HepG2 (cell line): ENCODE measurements at regions not wholly inside any gene's neighbourhood (a gene's known extent, or its start where the extent isn't known, plus 50 kb on each side); places are given as distances from the start of the nearest gene placed in this dataset.

ENCODE experiments used
- ETV5 ChIP-seq: IDR thresholded peaks from 2 replicates; pipeline ENCODE4 v1.6.1; 2018; ENCODE audit warnings: missing biosample characterization, missing genetic modification reagents, inconsistent platforms, borderline replicate concordance
- EZH2 ChIP-seq: conservative IDR thresholded peaks from 2 replicates; pipeline ENCODE4 v1.6.1; 2012; ENCODE audit warnings: mild to moderate bottlenecking, low read depth, low read length, moderate library complexity
- GABPA ChIP-seq, 2 experiments: IDR thresholded peaks; 2 replicates each; pipeline ENCODE4 v1.6.1; 2011 to 2016; ENCODE audit warnings: low read depth in 2 of 2, low read length in 1 of 2, missing biosample characterization in 1 of 2, missing genetic modification characterization in 1 of 2
- HNRNPL ChIP-seq: fragments of 200-400 bp; formaldehyde crosslinking; IDR thresholded peaks from 2 replicates; pipeline ENCODE4 v1.6.1; 2017; ENCODE audit warnings: mild to moderate bottlenecking, low read depth, low read length
- NCOR1 ChIP-seq: fragments of 200-600 bp; sonication (generic); IDR thresholded peaks from 2 replicates; pipeline ENCODE4 v1.7.0; 2017; ENCODE audit warnings: antibody characterized with exemption, low read length, borderline replicate concordance
- PAX8 ChIP-seq: sonication (generic); formaldehyde crosslinking; IDR thresholded peaks from 2 replicates; pipeline ENCODE4 v1.8.0; 2022; ENCODE audit warnings: mild to moderate bottlenecking, missing genetic modification reagents, borderline replicate concordance
- RAD21 ChIP-seq: fragments of 450-650 bp; formaldehyde crosslinking; IDR thresholded peaks from 2 replicates; pipeline ENCODE4 v1.5.0; 2020; ENCODE audit warnings: mild to moderate bottlenecking
- RNF2 ChIP-seq: fragments of 450-650 bp; conservative IDR thresholded peaks from 2 replicates; pipeline ENCODE4 v1.6.1; 2016; ENCODE audit warnings: low read depth
- TIGD3 ChIP-seq: sonication (generic); formaldehyde crosslinking; IDR thresholded peaks from 2 replicates; pipeline ENCODE4 v1.5.1; 2020; ENCODE audit warnings: mild to moderate bottlenecking, missing genetic modification reagents, borderline replicate concordance
- TF ChIP-seq, protein P1 (sequence below): sonication (generic); formaldehyde crosslinking; IDR thresholded peaks from 2 replicates; pipeline ENCODE4 v1.5.0; 2020; ENCODE audit warnings: mild to moderate bottlenecking, missing genetic modification reagents, moderate library complexity
- TF ChIP-seq, protein P2 (sequence below): IDR thresholded peaks from 2 replicates; pipeline ENCODE4 v1.6.1; 2016; ENCODE audit warnings: missing compliant biosample characterization, missing genetic modification reagents, borderline replicate concordance
- TF ChIP-seq, protein P3 (sequence below): sonication (generic); IDR thresholded peaks from 2 replicates; pipeline ENCODE4 v1.6.1; 2016; ENCODE audit warnings: low read depth, borderline replicate concordance

DNA sequence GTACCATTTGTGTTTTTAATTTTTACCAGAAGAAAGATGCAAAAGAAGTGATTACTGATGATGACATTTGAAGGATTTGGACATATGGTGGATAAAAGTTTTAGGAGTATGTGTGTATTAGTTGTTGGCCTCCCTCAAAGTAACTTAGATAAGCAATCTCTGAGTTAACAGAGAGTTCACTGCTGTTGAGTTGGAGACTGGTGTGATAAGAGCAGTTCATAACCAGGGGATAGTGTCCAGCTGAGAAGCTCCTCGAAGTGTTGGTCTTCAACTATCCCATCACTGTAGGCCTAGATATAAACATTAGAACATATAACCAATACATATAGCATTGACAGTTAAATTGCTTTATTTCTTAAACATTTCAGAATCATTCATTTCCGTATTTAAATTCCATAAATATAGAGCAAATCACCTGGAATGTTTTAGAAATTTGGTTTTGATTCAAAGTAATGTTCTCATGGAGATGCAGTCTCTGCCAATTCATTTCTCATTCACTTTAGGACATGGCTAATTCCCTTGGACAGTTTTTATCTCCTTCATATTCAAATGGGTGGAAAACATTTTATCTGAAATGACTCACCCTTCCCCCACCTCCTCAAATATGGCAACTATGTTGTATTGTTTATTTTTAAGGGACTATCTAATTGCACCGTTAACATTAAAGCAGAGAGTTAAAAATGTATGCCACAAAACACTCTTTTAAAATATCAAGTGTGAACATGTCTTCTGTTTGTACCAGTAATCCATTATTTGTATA lies 136.8 kb upstream of the SLC4A4 start:
- TF ChIP-seq PAX8 (CRISPR knock-in tag) (no peak), EZH2 (no peak), NCOR1 (no peak), GABPA (IDR thresholded peaks at IDR 0.05; ENCODE audit: low read depth, low read length) (no peak), GABPA (CRISPR knock-in tag; IDR thresholded peaks at IDR 0.05; ENCODE audit: low read depth) (no peak), RAD21 (no peak), ETV5 (CRISPR knock-in tag) (no peak), TIGD3 (CRISPR knock-in tag) (no peak), HNRNPL (no peak), RNF2 (no peak)
- TF ChIP-seq, protein P1, sequence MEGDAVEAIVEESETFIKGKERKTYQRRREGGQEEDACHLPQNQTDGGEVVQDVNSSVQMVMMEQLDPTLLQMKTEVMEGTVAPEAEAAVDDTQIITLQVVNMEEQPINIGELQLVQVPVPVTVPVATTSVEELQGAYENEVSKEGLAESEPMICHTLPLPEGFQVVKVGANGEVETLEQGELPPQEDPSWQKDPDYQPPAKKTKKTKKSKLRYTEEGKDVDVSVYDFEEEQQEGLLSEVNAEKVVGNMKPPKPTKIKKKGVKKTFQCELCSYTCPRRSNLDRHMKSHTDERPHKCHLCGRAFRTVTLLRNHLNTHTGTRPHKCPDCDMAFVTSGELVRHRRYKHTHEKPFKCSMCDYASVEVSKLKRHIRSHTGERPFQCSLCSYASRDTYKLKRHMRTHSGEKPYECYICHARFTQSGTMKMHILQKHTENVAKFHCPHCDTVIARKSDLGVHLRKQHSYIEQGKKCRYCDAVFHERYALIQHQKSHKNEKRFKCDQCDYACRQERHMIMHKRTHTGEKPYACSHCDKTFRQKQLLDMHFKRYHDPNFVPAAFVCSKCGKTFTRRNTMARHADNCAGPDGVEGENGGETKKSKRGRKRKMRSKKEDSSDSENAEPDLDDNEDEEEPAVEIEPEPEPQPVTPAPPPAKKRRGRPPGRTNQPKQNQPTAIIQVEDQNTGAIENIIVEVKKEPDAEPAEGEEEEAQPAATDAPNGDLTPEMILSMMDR (CRISPR knock-in tag) = no peak
- TF ChIP-seq, protein P2, sequence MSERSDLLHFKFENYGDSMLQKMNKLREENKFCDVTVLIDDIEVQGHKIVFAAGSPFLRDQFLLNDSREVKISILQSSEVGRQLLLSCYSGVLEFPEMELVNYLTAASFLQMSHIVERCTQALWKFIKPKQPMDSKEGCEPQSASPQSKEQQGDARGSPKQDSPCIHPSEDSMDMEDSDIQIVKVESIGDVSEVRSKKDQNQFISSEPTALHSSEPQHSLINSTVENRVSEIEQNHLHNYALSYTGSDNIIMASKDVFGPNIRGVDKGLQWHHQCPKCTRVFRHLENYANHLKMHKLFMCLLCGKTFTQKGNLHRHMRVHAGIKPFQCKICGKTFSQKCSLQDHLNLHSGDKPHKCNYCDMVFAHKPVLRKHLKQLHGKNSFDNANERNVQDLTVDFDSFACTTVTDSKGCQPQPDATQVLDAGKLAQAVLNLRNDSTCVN (CRISPR knock-in tag) = no peak
- TF ChIP-seq, protein P3, sequence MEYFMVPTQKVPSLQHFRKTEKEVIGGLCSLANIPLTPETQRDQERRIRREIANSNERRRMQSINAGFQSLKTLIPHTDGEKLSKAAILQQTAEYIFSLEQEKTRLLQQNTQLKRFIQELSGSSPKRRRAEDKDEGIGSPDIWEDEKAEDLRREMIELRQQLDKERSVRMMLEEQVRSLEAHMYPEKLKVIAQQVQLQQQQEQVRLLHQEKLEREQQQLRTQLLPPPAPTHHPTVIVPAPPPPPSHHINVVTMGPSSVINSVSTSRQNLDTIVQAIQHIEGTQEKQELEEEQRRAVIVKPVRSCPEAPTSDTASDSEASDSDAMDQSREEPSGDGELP = no peak
